H9 (cell line): ENCODE measurements at regions not wholly inside any gene's neighbourhood (a gene's known extent, or its start where the extent isn't known, plus 50 kb on each side); places are given as distances from the start of the nearest gene placed in this dataset.

Experiments
- DNase-seq: peaks from one replicate; pipeline ENCODE4 v3.0.0-alpha.2; 2017
- H2AFZ ChIP-seq: one replicate; pipeline ENCODE4 v1.6.1; 2013; ENCODE audit warnings: mild to moderate bottlenecking, low read length, control low read depth, moderate library complexity
- H2AK5ac ChIP-seq: 2 replicates; pipeline ENCODE4 v1.6.1; 2013; ENCODE audit warnings: low read length, control low read depth, mixed read lengths; ENCODE audit not compliant: insufficient read length
- H2BK120ac ChIP-seq: one replicate; pipeline ENCODE4 v1.6.1; 2013; ENCODE audit warnings: low read depth, mild to moderate bottlenecking, low read length, control low read depth, inconsistent platforms; ENCODE audit not compliant: poor library complexity, severe bottlenecking
- H2BK12ac ChIP-seq: 2 replicates; pipeline ENCODE4 v1.6.1; 2013; ENCODE audit warnings: low read length, control low read depth, mixed read lengths, low read depth; ENCODE audit not compliant: insufficient read length
- H2BK15ac ChIP-seq: 2 replicates; pipeline ENCODE4 v1.6.1; 2013; ENCODE audit warnings: low read depth, low read length, control low read depth
- H2BK20ac ChIP-seq: one replicate; pipeline ENCODE4 v1.6.1; 2013; ENCODE audit warnings: low read depth, mild to moderate bottlenecking, low read length, control low read depth, inconsistent platforms; ENCODE audit not compliant: poor library complexity, severe bottlenecking
- H2BK5ac ChIP-seq: 2 replicates; pipeline ENCODE4 v1.6.1; 2013; ENCODE audit warnings: low read length, control low read depth, mixed read lengths; ENCODE audit not compliant: insufficient read length
- H3K14ac ChIP-seq: 2 replicates; pipeline ENCODE4 v1.6.1; 2013; ENCODE audit warnings: low read length, control low read depth; ENCODE audit not compliant: insufficient read depth
- H3K18ac ChIP-seq: 2 replicates; pipeline ENCODE4 v1.6.1; 2013; ENCODE audit warnings: low read depth, mild to moderate bottlenecking, mixed read lengths, low read length, control low read depth; ENCODE audit not compliant: insufficient read length
- H3K23ac ChIP-seq: 2 replicates; pipeline ENCODE4 v1.6.1; 2013; ENCODE audit warnings: low read length, control low read depth, mixed read lengths, low read depth; ENCODE audit not compliant: insufficient read length
- H3K23me2 ChIP-seq: 2 replicates; pipeline ENCODE4 v1.6.1; 2013; ENCODE audit warnings: low read depth, mild to moderate bottlenecking, mixed read lengths, low read length, control low read depth; ENCODE audit not compliant: insufficient read length, poor library complexity, severe bottlenecking
- H3K27ac ChIP-seq: 2 replicates; pipeline ENCODE4 v1.5.1; 2013; ENCODE audit warnings: low read length, control low read depth, mixed read lengths, low read depth; ENCODE audit not compliant: insufficient read length
- H3K27me3 ChIP-seq: 2 replicates; pipeline ENCODE4 v1.6.1; 2013; ENCODE audit warnings: low read length, control low read depth, inconsistent platforms; ENCODE audit not compliant: insufficient read depth
- H3K4ac ChIP-seq: 2 replicates; pipeline ENCODE4 v1.6.1; 2013; ENCODE audit warnings: low read depth, mild to moderate bottlenecking, control low read depth, inconsistent platforms, low read length, moderate library complexity
- H3K4me1 ChIP-seq: 2 replicates; pipeline ENCODE4 v1.6.1; 2013; ENCODE audit warnings: low read length, control low read depth, inconsistent platforms; ENCODE audit not compliant: insufficient read depth
- H3K4me2 ChIP-seq: 2 replicates; pipeline ENCODE4 v1.6.1; 2013; ENCODE audit warnings: low read length, control low read depth, mixed read lengths; ENCODE audit not compliant: insufficient read length, insufficient read depth
- H3K56ac ChIP-seq: 2 replicates; pipeline ENCODE4 v1.6.1; 2013; ENCODE audit warnings: low read depth, mild to moderate bottlenecking, mixed read lengths, low read length, control low read depth; ENCODE audit not compliant: insufficient read length
- H3K79me1 ChIP-seq: 2 replicates; pipeline ENCODE4 v1.6.1; 2013; ENCODE audit warnings: low read depth, mild to moderate bottlenecking, moderate library complexity, low read length, control low read depth, inconsistent platforms; ENCODE audit not compliant: insufficient read depth, poor library complexity, severe bottlenecking
- H3K79me2 ChIP-seq: 2 replicates; pipeline ENCODE4 v1.6.1; 2013; ENCODE audit warnings: low read length, control low read depth, inconsistent platforms; ENCODE audit not compliant: insufficient read depth
- H3K9ac ChIP-seq: 2 replicates; pipeline ENCODE4 v1.6.1; 2013; ENCODE audit warnings: low read length, control low read depth, mixed read lengths; ENCODE audit not compliant: insufficient read length; ENCODE audit errors: extremely low read depth
- H3K9me3 ChIP-seq: one replicate; pipeline ENCODE4 v1.6.1; 2013; ENCODE audit warnings: low read depth, low read length, inconsistent platforms; ENCODE audit not compliant: control insufficient read depth
- H3T11ph ChIP-seq: one replicate; pipeline ENCODE4 v1.6.1; 2013; ENCODE audit warnings: mild to moderate bottlenecking, low read length, control low read depth, inconsistent platforms
- H4K20me1 ChIP-seq: one replicate; pipeline ENCODE4 v1.6.1; 2013; ENCODE audit not compliant: control insufficient read depth, insufficient read length, insufficient read depth
- H4K5ac ChIP-seq: 2 replicates; pipeline ENCODE4 v1.6.1; 2013; ENCODE audit warnings: low read depth, mild to moderate bottlenecking, mixed read lengths, low read length, control low read depth; ENCODE audit not compliant: insufficient read length
- H4K8ac ChIP-seq: replicated peaks from 2 replicates; pipeline ENCODE4 v1.6.1; 2013; ENCODE audit warnings: low read length, control low read depth, mixed read lengths, low read depth; ENCODE audit not compliant: insufficient read length
- H4K91ac ChIP-seq: 2 replicates; pipeline ENCODE4 v1.6.1; 2013; ENCODE audit warnings: low read depth, mild to moderate bottlenecking, moderate library complexity, mixed read lengths, low read length, control low read depth; ENCODE audit not compliant: insufficient read length
- H3K27ac Mint-ChIP-seq, 3 experiments: 2 replicates in 2 of 3; 3 replicates in 1 of 3; pipeline ENCODE4 v1.8.0; 2020 to 2021; ENCODE audit warnings: mixed read lengths in 3 of 3, mild to moderate bottlenecking in 1 of 3, moderate library complexity in 1 of 3
- H3K27me3 Mint-ChIP-seq: 2 replicates; pipeline ENCODE4 v1.8.0; 2021; ENCODE audit warnings: low read depth, mild to moderate bottlenecking, moderate library complexity, mixed read lengths
- H3K36me3 Mint-ChIP-seq, 3 experiments: 2 replicates in 2 of 3; 3 replicates in 1 of 3; pipeline ENCODE4 v1.8.0; 2020 to 2021; ENCODE audit warnings: low read depth in 3 of 3, mixed read lengths in 3 of 3; ENCODE audit not compliant: insufficient read depth in 1 of 3
- H3K4me1 Mint-ChIP-seq, 2 experiments: 2 replicates each; pipeline ENCODE4 v1.8.0; 2020; ENCODE audit warnings: mixed read lengths in 2 of 2
- H3K4me3 Mint-ChIP-seq, 2 experiments: 2 replicates in 1 of 2; 3 replicates in 1 of 2; pipeline ENCODE4 v1.8.0; 2020 to 2021; ENCODE audit warnings: mild to moderate bottlenecking in 2 of 2, mixed read lengths in 2 of 2, moderate library complexity in 1 of 2
- H3K9me3 Mint-ChIP-seq, 2 experiments: 2 replicates in 1 of 2; 3 replicates in 1 of 2; pipeline ENCODE4 v1.8.0; 2020; ENCODE audit warnings: mild to moderate bottlenecking in 2 of 2, mixed read lengths in 2 of 2, moderate library complexity in 1 of 2
- CTCF ChIP-seq: fragments of 200-600 bp; sonication (generic); conservative IDR thresholded peaks from 3 replicates; pipeline ENCODE4 v1.8.0; 2021; ENCODE audit warnings: antibody characterized with exemption, mild to moderate bottlenecking
- WGBS: extraction: QIAGEN DNeasy Blood & Tissue Kit; methylation state at CpG from one replicate; pipeline ENCODE4 v1.1.7; 2013; ENCODE audit warnings: missing lambda C conversion rate, low lambda C conversion rate, mixed read lengths; ENCODE audit not compliant: insufficient read length; ENCODE audit errors: extremely low coverage; 5-methylcytosine and 5-hydroxymethylcytosine counted together

- no peak overlapping the region for H3K4me2 ChIP-seq
- no peak overlapping the region for H3K4me3 Mint-ChIP-seq
- no peak overlapping the region for H3K9ac ChIP-seq
- H3K9me3 Mint-ChIP-seq = no peaks in the 10 kb centered on the region
- no peak overlapping the region for H2BK20ac ChIP-seq
- H3K23ac ChIP-seq = no peak overlapping the region
- H3K36me3 Mint-ChIP-seq = no peaks in the 10 kb centered on the region
- H3K79me1 ChIP-seq = no peaks in the 10 kb centered on the region
- no peak overlapping the region for H2BK12ac ChIP-seq
- no peak overlapping the region for H4K8ac ChIP-seq
- H3K27me3 Mint-ChIP-seq = peaks cover 3% of the 10 kb centered on the region
- H3K18ac ChIP-seq = no peak overlapping the region
- no peak overlapping the region for H2BK5ac ChIP-seq
- H3K27ac ChIP-seq = no peak overlapping the region
- no peak for DNase-seq
- no peaks in the 10 kb centered on the region for H3K79me2 ChIP-seq
- no peak overlapping the region for H4K5ac ChIP-seq
- no peak overlapping the region for H4K91ac ChIP-seq
- no peaks in the 10 kb centered on the region for H3K4me1 ChIP-seq
- H3K27me3 ChIP-seq = no peaks in the 10 kb centered on the region
- no peak overlapping the region for H2AK5ac ChIP-seq
- H3K56ac ChIP-seq = no peak overlapping the region
- H3K23me2 ChIP-seq = no peaks in the 10 kb centered on the region
- peaks cover 8 to 9% of the 10 kb centered on the region in 2 experiments; a peak in 3 of 4 replicates for H3K4me1 Mint-ChIP-seq
- H4K20me1 ChIP-seq = no peaks in the 10 kb centered on the region
- H3K14ac ChIP-seq = no peak overlapping the region
- H2AFZ ChIP-seq = no peak overlapping the region
- no peak overlapping the region for H3T11ph ChIP-seq
- no peak overlapping the region for H2BK120ac ChIP-seq
- no CpG with 5 or more reads among the region's 3 CpGs for WGBS
- no peak overlapping the region for H2BK15ac ChIP-seq
- no peak overlapping the region for H3K4ac ChIP-seq
- H3K9me3 ChIP-seq = no peaks in the 10 kb centered on the region
- TF ChIP-seq CTCF = no peak
- no peak overlapping the region for H3K27ac Mint-ChIP-seq
These were observed 201.3 kb upstream of the IRX3 start for GRCh38 chr16:54487933-54488332.
